ENCODE measurements at regions not wholly inside any gene's neighbourhood (a gene's known extent, or its start where the extent isn't known, plus 50 kb on each side); places are given as distances from the start of the nearest gene placed in this dataset.
"Not testable (repeated sequence)": the region's sequence is repeated elsewhere in the genome, so short reads cannot be mapped to it uniquely, and the experiment has no call there.

- no peak for DNase-seq (ENCODE audit: low read depth)
Observed at GRCh38 chr2:82109418-82109817, 1804.9 kb upstream of the LRRTM1 start.

- DNase-seq (ENCODE audit: low read depth) = no peak
Observed at GRCh38 chr2:82098617-82099016, 1794.1 kb upstream of the LRRTM1 start.

- DNase-seq (ENCODE audit: low read depth) = no peak
Observed at GRCh38 chr2:82089518-82089917, 1785.0 kb upstream of the LRRTM1 start.

GRCh38 chr2:82084679-82085392 lies 1780.3 kb upstream of the LRRTM1 start:
- no peak for DNase-seq (ENCODE audit: low read depth)

- DNase-seq (ENCODE audit: low read depth) = no peak
Observed at GRCh38 chr2:82075875-82076274, 1771.3 kb upstream of the LRRTM1 start.

GRCh38 chr2:82062463-82062862 lies 1757.9 kb upstream of the LRRTM1 start:
- DNase-seq (ENCODE audit: low read depth) = no peak

GRCh38 chr2:82055846-82056245 lies 1751.3 kb upstream of the LRRTM1 start:
- DNase-seq (ENCODE audit: low read depth) = no peak

GRCh38 chr2:82043867-82044266 lies 1739.3 kb upstream of the LRRTM1 start:
- DNase-seq (ENCODE audit: low read depth) = no peak

- DNase-seq (ENCODE audit: low read depth) = no peak
Observed at GRCh38 chr2:82027921-82028615, 1723.5 kb upstream of the LRRTM1 start.

- no peak for DNase-seq (ENCODE audit: low read depth)
Observed at GRCh38 chr2:82023710-82024109, 1719.2 kb upstream of the LRRTM1 start.

- no peak for DNase-seq (ENCODE audit: low read depth)
Observed at GRCh38 chr2:82013641-82014040, 1709.1 kb upstream of the LRRTM1 start.

- DNase-seq (ENCODE audit: low read depth) = no peak
Observed at GRCh38 chr2:82007071-82007664, 1702.6 kb upstream of the LRRTM1 start.

- DNase-seq (ENCODE audit: low read depth) = not testable (repeated sequence)
Observed at GRCh38 chr2:82005889-82006288, 1701.3 kb upstream of the LRRTM1 start.

GRCh38 chr2:82001614-82002013 lies 1697.1 kb upstream of the LRRTM1 start:
- DNase-seq (ENCODE audit: low read depth) = no peak

GRCh38 chr2:82000606-82001005 lies 1696.1 kb upstream of the LRRTM1 start:
- no peak for DNase-seq (ENCODE audit: low read depth)

- no peak for DNase-seq (ENCODE audit: low read depth)
Observed at GRCh38 chr2:81996332-81996731, 1691.8 kb upstream of the LRRTM1 start.

- DNase-seq (ENCODE audit: low read depth) = no peak
Observed at GRCh38 chr2:81991282-81991681, 1686.7 kb upstream of the LRRTM1 start.

- DNase-seq (ENCODE audit: low read depth) = no peak
Observed at GRCh38 chr2:81987370-81987769, 1682.8 kb upstream of the LRRTM1 start.

GRCh38 chr2:81984969-81985637 lies 1680.6 kb upstream of the LRRTM1 start:
- no peak for DNase-seq (ENCODE audit: low read depth)

GRCh38 chr2:81981585-81981984 lies 1677.0 kb upstream of the LRRTM1 start:
- DNase-seq (ENCODE audit: low read depth) = no peak

GRCh38 chr2:81979086-81979485 lies 1674.5 kb upstream of the LRRTM1 start:
- DNase-seq (ENCODE audit: low read depth) = no peak

GRCh38 chr2:81976998-81977397 lies 1672.4 kb upstream of the LRRTM1 start:
- DNase-seq (ENCODE audit: low read depth) = no peak

- DNase-seq (ENCODE audit: low read depth) = no peak
Observed at GRCh38 chr2:81974216-81974615, 1669.7 kb upstream of the LRRTM1 start.

All from amniotic epithelial cell (primary cell).